Activated naive CD8-positive, alpha-beta T cell treated with anti-CD3 and anti-CD28 coated beads, Interleukin-2, amount 10 ng/mL, durations not matched to agents 7 days and 5 days (primary cell): ENCODE measurements at regions not wholly inside any gene's neighbourhood (a gene's known extent, or its start where the extent isn't known, plus 50 kb on each side); places are given as distances from the start of the nearest gene placed in this dataset.

Source experiments
- ATAC-seq: fragments of 150-1000 bp; cut with Tn5 transposase; one replicate; pipeline ENCODE4 v1.10.0; 2021; ENCODE audit warnings: low read depth, moderate library complexity
- POLR2A ChIA-PET: fragments of 350-600 bp; sonication (Branson Sonifier 250); formaldehyde crosslinking; loops from one replicate; lab custom pipeline; 2021; ENCODE audit warnings: antibody characterized with exemption; lab: Charles Lee
- DNase-seq: peaks from one replicate; pipeline ENCODE4 v3.0.0; 2021
- H3K27ac Mint-ChIP-seq: one replicate; pipeline ENCODE4 v1.8.0; 2022; ENCODE audit warnings: mild to moderate bottlenecking, mixed read lengths
- H3K27me3 Mint-ChIP-seq: one replicate; pipeline ENCODE4 v1.8.0; 2022; ENCODE audit warnings: mild to moderate bottlenecking, moderate library complexity, mixed read lengths
- H3K36me3 Mint-ChIP-seq: one replicate; pipeline ENCODE4 v1.8.0; 2021; ENCODE audit warnings: mild to moderate bottlenecking, mixed read lengths
- H3K4me1 Mint-ChIP-seq: one replicate; pipeline ENCODE4 v1.8.0; 2021; ENCODE audit warnings: mixed read lengths
- H3K4me3 Mint-ChIP-seq: one replicate; pipeline ENCODE4 v1.8.0; 2022; ENCODE audit warnings: mild to moderate bottlenecking, moderate library complexity, mixed read lengths
- H3K9me3 Mint-ChIP-seq: one replicate; pipeline ENCODE4 v1.8.0; 2021; ENCODE audit warnings: mixed read lengths

- no peaks in the 10 kb centered on the region for H3K27me3 Mint-ChIP-seq
- no peaks in the 10 kb centered on the region for H3K36me3 Mint-ChIP-seq
- ATAC-seq (no peak), DNase-seq (no peak)
- no peaks in the 10 kb centered on the region for H3K4me1 Mint-ChIP-seq
- H3K4me3 Mint-ChIP-seq: no peak overlapping the region
- POLR2A ChIA-PET: no interaction called here
- H3K9me3 Mint-ChIP-seq: peaks cover 4% of the 10 kb centered on the region
- H3K27ac Mint-ChIP-seq: no peak overlapping the region
Measured at GRCh38 chr18:27581296-27581904, 396.3 kb upstream of the CHST9 start.

DNA sequence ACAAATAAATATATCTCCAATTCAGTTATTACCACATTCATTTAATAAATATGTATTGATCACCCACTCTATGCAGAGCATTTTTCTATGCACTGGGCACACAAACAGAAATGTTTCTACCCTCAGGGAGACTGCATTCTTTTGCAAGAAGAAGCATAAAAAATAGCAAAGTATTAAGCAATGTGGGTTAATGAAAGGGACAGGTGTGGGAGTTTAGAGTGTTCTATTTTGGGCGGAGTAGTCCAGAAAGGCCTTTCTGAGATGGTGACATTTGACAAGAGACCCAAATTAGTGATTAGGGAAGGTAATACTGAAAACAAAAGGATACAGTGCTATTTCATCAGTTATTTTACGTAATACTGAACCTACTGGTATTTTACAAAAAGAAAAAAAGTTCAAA lies 394.3 kb upstream of the CHST9 start:
- Mint-ChIP-seq H3K36me3 (no peaks in the 10 kb centered on the region), H3K27me3 (no peaks in the 10 kb centered on the region), H3K27ac (no peak overlapping the region), H3K4me3 (no peak overlapping the region), H3K9me3 (peaks cover 4% of the 10 kb centered on the region), H3K4me1 (no peaks in the 10 kb centered on the region)
- DNase-seq (no peak), ATAC-seq (no peak)
- POLR2A ChIA-PET: no interaction called here

DNA sequence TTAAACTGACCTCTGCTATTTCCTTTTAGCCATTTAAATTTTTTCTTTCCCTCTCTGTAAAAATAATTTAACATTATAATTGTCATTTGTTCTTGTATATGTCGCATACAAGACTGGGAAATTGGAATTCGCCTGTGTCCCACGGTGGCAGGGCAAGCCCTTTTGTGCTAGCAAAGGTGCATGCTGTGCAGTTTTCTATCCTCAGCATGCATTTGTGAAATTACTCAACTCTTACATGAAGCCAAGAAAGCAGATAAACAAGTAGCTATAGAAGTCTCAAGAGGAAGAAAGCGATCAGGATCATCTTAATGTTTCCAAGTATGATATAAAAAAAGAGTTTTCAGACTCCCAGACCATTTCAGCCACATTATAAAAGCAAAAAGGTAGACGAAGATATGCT lies 392.6 kb upstream of the CHST9 start:
- no peaks in the 10 kb centered on the region for H3K4me1 Mint-ChIP-seq
- H3K27me3 Mint-ChIP-seq: no peaks in the 10 kb centered on the region
- peaks cover 4% of the 10 kb centered on the region for H3K9me3 Mint-ChIP-seq
- no peak overlapping the region for H3K27ac Mint-ChIP-seq
- POLR2A ChIA-PET: no interaction called here
- no peaks in the 10 kb centered on the region for H3K36me3 Mint-ChIP-seq
- no peak overlapping the region for H3K4me3 Mint-ChIP-seq
- DNase-seq (no peak), ATAC-seq (no peak)

DNA sequence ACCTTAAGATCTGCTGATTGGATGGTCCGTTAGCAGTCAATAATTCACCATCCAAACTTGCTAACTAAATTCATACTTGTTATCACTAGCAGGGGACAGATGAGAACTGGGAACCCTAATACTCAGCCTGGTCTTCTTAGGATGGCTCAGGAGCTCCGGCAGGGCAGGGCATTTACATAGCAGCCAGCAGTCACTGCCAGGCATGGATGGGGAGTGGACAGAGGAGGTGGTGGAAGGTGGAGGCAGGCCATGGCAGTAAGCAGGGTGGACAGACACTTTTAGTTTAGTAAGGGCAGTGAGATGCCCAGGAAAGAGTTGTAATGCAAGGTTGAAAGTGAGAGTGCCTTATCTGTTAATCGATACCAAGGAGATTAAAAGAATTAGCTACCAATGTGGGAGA lies 392.2 kb upstream of the CHST9 start:
- no peak overlapping the region for H3K27ac Mint-ChIP-seq
- H3K4me1 Mint-ChIP-seq: no peaks in the 10 kb centered on the region
- DNase-seq: no peak
- H3K36me3 Mint-ChIP-seq: no peaks in the 10 kb centered on the region
- POLR2A ChIA-PET: no interaction called here
- peaks cover 4% of the 10 kb centered on the region for H3K9me3 Mint-ChIP-seq
- H3K27me3 Mint-ChIP-seq: no peaks in the 10 kb centered on the region
- ATAC-seq: no peak
- no peak overlapping the region for H3K4me3 Mint-ChIP-seq

GRCh38 chr18:27567434-27567833 lies 382.3 kb upstream of the CHST9 start:
- H3K36me3 Mint-ChIP-seq: no peaks in the 10 kb centered on the region
- no peaks in the 10 kb centered on the region for H3K27me3 Mint-ChIP-seq
- no peak overlapping the region for H3K27ac Mint-ChIP-seq
- DNase-seq (no peak), ATAC-seq (no peak)
- no peak overlapping the region for H3K4me3 Mint-ChIP-seq
- POLR2A ChIA-PET: no interaction called here
- H3K9me3 Mint-ChIP-seq: peaks cover 1% of the 10 kb centered on the region
- H3K4me1 Mint-ChIP-seq: no peaks in the 10 kb centered on the region

GRCh38 chr18:27564066-27564465 lies 379.0 kb upstream of the CHST9 start:
- no peak overlapping the region for H3K27ac Mint-ChIP-seq
- DNase-seq: no peak
- ATAC-seq: no peak
- no peaks in the 10 kb centered on the region for H3K36me3 Mint-ChIP-seq
- POLR2A ChIA-PET: no interaction called here
- H3K9me3 Mint-ChIP-seq: no peaks in the 10 kb centered on the region
- H3K4me1 Mint-ChIP-seq: no peaks in the 10 kb centered on the region
- no peak overlapping the region for H3K4me3 Mint-ChIP-seq
- no peaks in the 10 kb centered on the region for H3K27me3 Mint-ChIP-seq

GRCh38 chr18:27558388-27559155 lies 373.5 kb upstream of the CHST9 start:
- Mint-ChIP-seq H3K9me3 (peaks cover 13% of the 10 kb centered on the region), H3K36me3 (no peaks in the 10 kb centered on the region), H3K4me1 (no peaks in the 10 kb centered on the region), H3K4me3 (no peak overlapping the region), H3K27ac (no peak overlapping the region), H3K27me3 (no peaks in the 10 kb centered on the region)
- ATAC-seq (no peak), DNase-seq (no peak)
- POLR2A ChIA-PET: no interaction called here

DNA sequence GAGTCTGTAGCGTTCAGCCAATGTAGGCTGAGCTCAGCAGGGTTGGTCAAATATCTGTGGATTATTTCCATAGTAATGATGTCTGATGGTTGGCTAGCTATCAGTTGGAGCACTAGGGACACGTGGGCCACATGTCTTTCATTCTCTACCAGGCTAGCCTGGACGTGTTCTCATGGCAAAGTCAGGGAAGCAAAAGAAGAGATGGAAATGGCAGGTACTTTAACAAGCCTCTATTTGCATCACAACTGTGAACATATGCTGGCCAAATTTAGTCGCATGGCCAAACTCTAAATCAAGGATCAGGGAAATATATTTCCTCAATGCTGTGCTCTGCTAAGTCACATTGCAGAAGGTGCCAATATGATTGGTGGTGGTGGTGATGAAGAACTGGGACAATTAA lies 371.6 kb upstream of the CHST9 start:
- DNase-seq: no peak
- POLR2A ChIA-PET: no interaction called here
- Mint-ChIP-seq H3K4me3 (no peak overlapping the region), H3K36me3 (no peaks in the 10 kb centered on the region), H3K27ac (no peak overlapping the region), H3K4me1 (no peaks in the 10 kb centered on the region), H3K27me3 (no peaks in the 10 kb centered on the region), H3K9me3 (peaks cover 13% of the 10 kb centered on the region)
- no peak for ATAC-seq

- H3K4me1 Mint-ChIP-seq: no peaks in the 10 kb centered on the region
- no peak overlapping the region for H3K4me3 Mint-ChIP-seq
- H3K27ac Mint-ChIP-seq: no peak overlapping the region
- no peaks in the 10 kb centered on the region for H3K27me3 Mint-ChIP-seq
- H3K36me3 Mint-ChIP-seq: no peaks in the 10 kb centered on the region
- POLR2A ChIA-PET: no interaction called here
- ATAC-seq (no peak), DNase-seq (no peak)
- H3K9me3 Mint-ChIP-seq: peaks cover 10% of the 10 kb centered on the region
Measured at GRCh38 chr18:27549335-27550039, 364.4 kb upstream of the CHST9 start.

GRCh38 chr18:27546991-27547390 lies 361.9 kb upstream of the CHST9 start:
- Mint-ChIP-seq H3K27me3 (no peaks in the 10 kb centered on the region), H3K4me1 (no peaks in the 10 kb centered on the region), H3K27ac (no peak overlapping the region), H3K36me3 (no peaks in the 10 kb centered on the region), H3K9me3 (peaks cover 8% of the 10 kb centered on the region), H3K4me3 (no peak overlapping the region)
- no peak for DNase-seq
- ATAC-seq: no peak
- POLR2A ChIA-PET: no interaction called here

DNA sequence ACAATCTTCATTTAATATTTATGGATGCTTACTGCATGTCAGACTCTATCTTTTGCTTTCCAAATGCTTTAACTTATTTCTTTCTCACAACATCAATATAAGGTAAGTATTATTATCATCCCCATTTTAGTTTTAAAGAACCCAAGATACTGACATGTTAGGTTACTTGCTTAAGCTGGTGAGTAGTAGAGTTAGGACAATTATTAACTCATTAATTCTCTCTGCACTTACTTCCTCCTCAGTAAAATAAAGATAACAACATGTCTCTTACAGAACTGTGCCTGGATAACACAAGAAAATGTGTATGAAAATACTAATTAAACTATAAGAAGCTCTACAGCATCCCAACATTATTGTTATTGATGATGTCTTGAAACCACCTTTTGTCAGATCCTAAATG lies 359.1 kb upstream of the CHST9 start:
- ATAC-seq (no peak), DNase-seq (no peak)
- no peak overlapping the region for H3K4me3 Mint-ChIP-seq
- H3K9me3 Mint-ChIP-seq: peaks cover 4% of the 10 kb centered on the region
- POLR2A ChIA-PET: no interaction called here
- no peaks in the 10 kb centered on the region for H3K36me3 Mint-ChIP-seq
- no peaks in the 10 kb centered on the region for H3K4me1 Mint-ChIP-seq
- H3K27me3 Mint-ChIP-seq: no peaks in the 10 kb centered on the region
- no peak overlapping the region for H3K27ac Mint-ChIP-seq

DNA sequence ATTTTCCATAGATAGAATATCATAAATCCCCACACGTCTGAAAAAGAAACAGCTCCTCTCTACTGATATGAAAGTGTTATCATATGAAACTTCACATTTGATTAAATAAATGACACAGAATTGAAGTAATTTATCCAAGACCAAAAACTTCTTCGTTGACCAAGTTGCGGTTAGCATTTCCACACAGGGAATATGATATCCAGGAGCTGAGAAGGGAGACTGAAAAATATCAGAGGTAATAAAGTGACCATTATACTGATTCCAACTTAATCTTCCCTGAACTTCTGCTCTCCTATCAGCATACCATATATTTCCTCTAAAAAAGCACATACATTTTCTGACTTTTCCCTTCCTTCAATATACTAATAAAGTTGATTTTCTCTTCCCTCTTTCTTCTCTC lies 356.2 kb upstream of the CHST9 start:
- no peak overlapping the region for H3K4me3 Mint-ChIP-seq
- DNase-seq (no peak), ATAC-seq (no peak)
- no peaks in the 10 kb centered on the region for H3K4me1 Mint-ChIP-seq
- H3K27me3 Mint-ChIP-seq: no peaks in the 10 kb centered on the region
- H3K9me3 Mint-ChIP-seq: peaks cover 3% of the 10 kb centered on the region
- H3K36me3 Mint-ChIP-seq: no peaks in the 10 kb centered on the region
- POLR2A ChIA-PET: no interaction called here
- no peak overlapping the region for H3K27ac Mint-ChIP-seq

DNA sequence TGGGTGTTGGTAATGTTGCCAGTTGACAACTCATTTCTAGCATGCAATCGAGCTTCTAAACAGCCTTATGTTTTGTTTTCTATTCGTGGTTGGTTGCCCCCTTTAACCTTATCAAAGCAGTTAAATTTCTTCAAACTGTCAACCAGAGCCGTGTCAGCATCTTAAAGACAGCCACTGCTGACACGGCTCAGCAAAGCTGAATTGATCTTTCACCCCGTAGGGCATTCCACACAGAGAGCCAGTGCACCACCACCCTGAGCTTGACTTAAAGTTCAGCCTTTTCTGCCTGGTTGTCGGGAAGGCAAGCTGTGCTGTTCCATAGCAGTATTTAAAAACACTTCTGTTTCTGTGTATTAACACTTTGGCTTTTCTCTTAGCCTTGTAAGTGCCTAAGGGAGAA lies 355.0 kb upstream of the CHST9 start:
- Mint-ChIP-seq H3K4me1 (no peaks in the 10 kb centered on the region), H3K27me3 (no peaks in the 10 kb centered on the region), H3K36me3 (no peaks in the 10 kb centered on the region), H3K9me3 (peaks cover 3% of the 10 kb centered on the region), H3K4me3 (no peak overlapping the region), H3K27ac (no peak overlapping the region)
- POLR2A ChIA-PET: no interaction called here
- ATAC-seq (no peak), DNase-seq (no peak)

DNA sequence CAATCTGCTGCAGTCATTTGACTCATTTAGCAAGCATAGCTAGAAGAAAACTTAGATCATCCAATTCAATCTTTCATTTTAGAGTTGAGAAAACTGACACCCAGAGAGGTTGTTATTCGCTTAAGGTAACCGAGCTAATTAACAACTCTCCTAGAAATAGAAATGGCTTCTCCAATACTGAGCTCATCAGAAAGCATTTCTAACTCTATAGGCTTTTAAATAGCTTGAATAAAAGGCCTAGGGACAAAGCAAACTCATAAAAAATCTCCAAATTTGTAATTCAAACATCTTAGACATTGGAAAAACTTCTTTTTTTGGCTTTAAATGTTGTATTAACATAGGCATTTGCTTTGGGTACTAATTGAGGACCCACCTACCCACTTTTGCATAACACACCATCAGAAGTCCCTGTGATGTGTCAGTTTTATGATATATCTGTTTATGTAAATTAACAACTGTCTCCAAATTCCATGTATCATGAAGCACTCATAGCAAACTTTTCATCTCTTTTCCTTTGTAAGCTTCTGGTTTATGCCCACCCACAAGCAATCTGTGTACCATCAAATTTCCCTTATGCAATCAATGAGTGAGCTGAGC lies 343.9 kb upstream of the CHST9 start:
- ATAC-seq: no peak
- Mint-ChIP-seq H3K4me1 (no peaks in the 10 kb centered on the region), H3K36me3 (no peaks in the 10 kb centered on the region), H3K27me3 (no peaks in the 10 kb centered on the region), H3K27ac (no peak overlapping the region), H3K4me3 (no peak overlapping the region), H3K9me3 (peaks cover 1% of the 10 kb centered on the region)
- DNase-seq: no peak
- POLR2A ChIA-PET: no interaction called here
